ENCODE measurements at regions not wholly inside any gene's neighbourhood (a gene's known extent, or its start where the extent isn't known, plus 50 kb on each side); places are given as distances from the start of the nearest gene placed in this dataset.

DNA sequence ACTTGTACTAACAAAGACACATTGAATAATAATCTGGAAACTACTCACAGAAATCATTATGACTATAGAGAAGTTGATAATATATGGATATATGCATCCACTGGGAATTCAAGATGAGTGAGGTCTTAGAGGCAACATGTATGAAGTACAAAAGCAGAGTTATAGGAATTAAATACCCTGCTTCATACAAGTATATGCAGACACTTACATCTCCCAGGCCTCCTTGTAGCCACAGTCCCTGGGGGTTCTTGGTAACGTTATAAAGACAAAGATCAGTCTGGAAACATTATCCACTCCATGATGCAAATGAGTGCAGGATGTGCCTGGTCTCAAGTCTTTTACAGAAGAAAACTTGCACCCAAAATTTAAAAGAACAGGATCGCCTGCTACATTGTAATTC, 92.4 kb upstream of the ANXA1 start:
- Histone ChIP-seq H3K4me3 (ENCODE audit: insufficient read depth, low read depth, low read length) (no peak overlapping the region), H4K20me1 (ENCODE audit: insufficient read depth, low read length) (no peaks in the 10 kb centered on the region), H3K4ac (ENCODE audit: low read depth, low read length) (no peak overlapping the region), H4K5ac (ENCODE audit: low read depth, low read length) (no peak overlapping the region), H2BK20ac (ENCODE audit: low read depth, low read length) (no peak overlapping the region), H3K9me3 (ENCODE audit: control insufficient read depth, insufficient read depth, low read length) (no peaks in the 10 kb centered on the region), H2AFZ (replicated peaks; ENCODE audit: low read length, poor library complexity) (no peak overlapping the region), H3K9ac (ENCODE audit: low read depth, low read length) (no peak overlapping the region), H3K23ac (ENCODE audit: low read depth, low read length) (no peak overlapping the region), H3K18ac (ENCODE audit: low read depth, low read length) (no peak overlapping the region), H2BK5ac (ENCODE audit: low read depth, low read length, poor library complexity, severe bottlenecking) (no peak overlapping the region), H3K4me1 (ENCODE audit: control insufficient read depth, insufficient read depth, low read length) (no peaks in the 10 kb centered on the region), H3K9me1 (ENCODE audit: insufficient read depth, low read length) (no peaks in the 10 kb centered on the region), H4K91ac (ENCODE audit: insufficient read depth, low read depth, low read length) (no peak overlapping the region), H2BK120ac (ENCODE audit: low read depth, low read length) (no peak overlapping the region), H3K27me3 (ENCODE audit: control insufficient read depth, insufficient read depth, low read length) (no peaks in the 10 kb centered on the region), H2AK9ac (replicated peaks; ENCODE audit: low read depth, low read length, poor library complexity) (no peak overlapping the region), H3K79me1 (ENCODE audit: low read depth in 1 of 2, low read length in 2 of 2) (no peaks in the 10 kb centered on the region), H4K8ac (ENCODE audit: low read depth in 2 of 2, low read length in 2 of 2) (no peak overlapping the region), H3K14ac (replicated peaks; ENCODE audit: low read depth, low read length) (no peak overlapping the region), H3K56ac (ENCODE audit: extremely low read depth, insufficient read depth, low read length) (no peak overlapping the region), H2AK5ac (ENCODE audit: low read depth, low read length) (no peak overlapping the region), H3K36me3 (ENCODE audit: control insufficient read depth, insufficient read depth, low read length) (no peaks in the 10 kb centered on the region), H2BK15ac (ENCODE audit: low read depth, low read length) (no peak overlapping the region), H3K4me2 (ENCODE audit: low read depth, low read length) (no peak overlapping the region), H3K27ac (ENCODE audit: insufficient read depth, low read length) (no peak overlapping the region)
- no peak for TF ChIP-seq RAD21 (IDR thresholded peaks at IDR 0.05; ENCODE audit: low read length)
- no peak for TF ChIP-seq NFE2L2 (IDR thresholded peaks at IDR 0.05; ENCODE audit: low read depth, low read length)
- TF ChIP-seq CEBPB (IDR thresholded peaks at IDR 0.05; ENCODE audit: low read depth, low read length): no peak
- TF ChIP-seq RFX5 (IDR thresholded peaks at IDR 0.05; ENCODE audit: low read depth, low read length): no peak
- TF ChIP-seq MAFK (IDR thresholded peaks at IDR 0.05; ENCODE audit: low read depth, low read length): no peak
- no peak for TF ChIP-seq FOS (IDR thresholded peaks at IDR 0.05; ENCODE audit: low read depth, low read length)
- TF ChIP-seq, protein P1, sequence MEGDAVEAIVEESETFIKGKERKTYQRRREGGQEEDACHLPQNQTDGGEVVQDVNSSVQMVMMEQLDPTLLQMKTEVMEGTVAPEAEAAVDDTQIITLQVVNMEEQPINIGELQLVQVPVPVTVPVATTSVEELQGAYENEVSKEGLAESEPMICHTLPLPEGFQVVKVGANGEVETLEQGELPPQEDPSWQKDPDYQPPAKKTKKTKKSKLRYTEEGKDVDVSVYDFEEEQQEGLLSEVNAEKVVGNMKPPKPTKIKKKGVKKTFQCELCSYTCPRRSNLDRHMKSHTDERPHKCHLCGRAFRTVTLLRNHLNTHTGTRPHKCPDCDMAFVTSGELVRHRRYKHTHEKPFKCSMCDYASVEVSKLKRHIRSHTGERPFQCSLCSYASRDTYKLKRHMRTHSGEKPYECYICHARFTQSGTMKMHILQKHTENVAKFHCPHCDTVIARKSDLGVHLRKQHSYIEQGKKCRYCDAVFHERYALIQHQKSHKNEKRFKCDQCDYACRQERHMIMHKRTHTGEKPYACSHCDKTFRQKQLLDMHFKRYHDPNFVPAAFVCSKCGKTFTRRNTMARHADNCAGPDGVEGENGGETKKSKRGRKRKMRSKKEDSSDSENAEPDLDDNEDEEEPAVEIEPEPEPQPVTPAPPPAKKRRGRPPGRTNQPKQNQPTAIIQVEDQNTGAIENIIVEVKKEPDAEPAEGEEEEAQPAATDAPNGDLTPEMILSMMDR (conservative IDR thresholded peaks at IDR 0.05; ENCODE audit: low read depth, low read length): no peak
- TF ChIP-seq MXI1 (IDR thresholded peaks at IDR 0.05; ENCODE audit: borderline replicate concordance, low read depth, low read length): no peak
- no peak for TF ChIP-seq POLR2A (IDR thresholded peaks at IDR 0.05; ENCODE audit: low read depth, low read length)
- TF ChIP-seq, protein P2, sequence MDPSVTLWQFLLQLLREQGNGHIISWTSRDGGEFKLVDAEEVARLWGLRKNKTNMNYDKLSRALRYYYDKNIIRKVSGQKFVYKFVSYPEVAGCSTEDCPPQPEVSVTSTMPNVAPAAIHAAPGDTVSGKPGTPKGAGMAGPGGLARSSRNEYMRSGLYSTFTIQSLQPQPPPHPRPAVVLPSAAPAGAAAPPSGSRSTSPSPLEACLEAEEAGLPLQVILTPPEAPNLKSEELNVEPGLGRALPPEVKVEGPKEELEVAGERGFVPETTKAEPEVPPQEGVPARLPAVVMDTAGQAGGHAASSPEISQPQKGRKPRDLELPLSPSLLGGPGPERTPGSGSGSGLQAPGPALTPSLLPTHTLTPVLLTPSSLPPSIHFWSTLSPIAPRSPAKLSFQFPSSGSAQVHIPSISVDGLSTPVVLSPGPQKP (IDR thresholded peaks at IDR 0.05; ENCODE audit: borderline replicate concordance, low read depth, low read length): no peak
- TF ChIP-seq BHLHE40 (IDR thresholded peaks at IDR 0.05; ENCODE audit: low read depth, low read length): no peak
- no peak for TF ChIP-seq MAZ (IDR thresholded peaks at IDR 0.05; ENCODE audit: borderline replicate concordance, low read depth, low read length)
- TF ChIP-seq RCOR1 (IDR thresholded peaks at IDR 0.05; ENCODE audit: insufficient replicate concordance, low read length): no peak
- ATAC-seq (ENCODE audit: low read depth): no peak
- POLR2A ChIA-PET (ENCODE audit: unreplicated experiment): no interaction called here
- DNase-seq: no peak
- no TSS peak for BruUV-seq (replicated peaks)
- intact Hi-C loops (cut with micrococcal nuclease) (no loop called here), in situ Hi-C loops (cut with MboI; ENCODE audit: low sequenced_read_pairs) (no loop called here), dilution Hi-C loops (cut with HindIII; ENCODE audit: low sequenced_read_pairs, unreplicated experiment) (no loop called here)
- no CpG with 5 or more reads among the region's 2 CpGs for WGBS, 2 experiments (ENCODE audit: extremely low coverage in 2 of 2, insufficient read length in 1 of 2)
- CTCF ChIA-PET: no interaction called here

Measured in IMR-90 (cell line).